GM23338 (cell line): ENCODE measurements at regions not wholly inside any gene's neighbourhood (a gene's known extent, or its start where the extent isn't known, plus 50 kb on each side); places are given as distances from the start of the nearest gene placed in this dataset.

ENCODE experiments used
- CTCF ChIP-seq, 2 experiments: fragments of 200-600 bp in 1 of 2; sonication (generic) in 1 of 2; conservative IDR thresholded peaks; 2 replicates each; pipeline versions ENCODE4 v1.5.1 to v1.6.1; 2016 to 2017; ENCODE audit warnings: antibody characterized with exemption in 2 of 2, low read depth in 2 of 2, mild to moderate bottlenecking in 2 of 2, moderate library complexity in 1 of 2
- EZH2 ChIP-seq: fragments of 200-600 bp; sonication (generic); IDR thresholded peaks from one replicate; pipeline ENCODE4 v1.8.0; 2017; ENCODE audit warnings: antibody characterized with exemption, mild to moderate bottlenecking, low read depth; ENCODE audit not compliant: unreplicated experiment

DNA sequence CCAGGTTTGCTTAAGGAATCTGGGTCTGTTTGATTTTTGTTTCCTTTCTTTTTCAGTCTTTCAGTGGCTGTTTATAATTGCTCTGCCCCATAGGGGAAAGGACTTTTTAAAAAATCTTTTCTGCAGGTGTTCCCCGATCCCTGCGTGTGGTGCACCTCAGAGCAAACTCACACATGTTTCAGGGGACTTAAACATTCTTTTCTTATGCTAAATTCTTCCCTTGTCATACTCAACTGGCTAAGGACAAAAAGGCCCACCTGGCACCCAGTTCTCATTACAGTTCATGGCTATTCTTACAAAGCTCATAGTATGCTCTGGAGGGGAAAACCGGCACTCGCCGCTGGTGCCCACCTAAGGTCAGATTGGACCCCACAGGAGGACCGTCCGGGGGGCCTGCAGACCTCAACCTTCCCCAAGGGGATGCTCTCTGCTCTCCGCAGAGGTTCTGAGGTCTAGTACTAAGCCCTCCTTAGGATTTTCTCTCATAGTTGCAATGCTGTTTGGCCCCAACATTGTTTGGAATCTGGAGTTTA lies 220.3 kb downstream of the HGF start:
- no peak for TF ChIP-seq EZH2
- TF ChIP-seq CTCF (conservative IDR thresholded peaks at IDR 0.05; ENCODE audit: low read depth in 2 of 2) = no peak
